SK-N-SH (cell line): ENCODE measurements at regions not wholly inside any gene's neighbourhood (a gene's known extent, or its start where the extent isn't known, plus 50 kb on each side); places are given as distances from the start of the nearest gene placed in this dataset.

ENCODE experiments used
- CTCF ChIA-PET: fragments of 300-600, 350-600 bp; formaldehyde crosslinking; extraction: SDS; loops from one replicate; lab custom pipeline; 2021; lab: Yijun Ruan, JAX
- POLR2A ChIA-PET: fragments of 350-600 bp; sonication (Branson Sonifier 250); formaldehyde crosslinking; extraction: SDS; loops from one replicate; lab custom pipeline; 2020; ENCODE audit warnings: antibody characterized with exemption, inconsistent platforms; lab: Yijun Ruan, JAX
- DNase-seq: peaks from one replicate; pipeline ENCODE4 v3.0.0; 2012
- H2AFZ ChIP-seq: fragments of 200-600 bp; sonication (generic); 2 replicates; pipeline ENCODE4 v1.8.1; 2016; ENCODE audit warnings: antibody characterized with exemption, mild to moderate bottlenecking, low read depth
- H3F3A ChIP-seq: fragments of 200-600 bp; sonication (generic); replicated peaks from 2 replicates; pipeline ENCODE3; 2016; ENCODE audit warnings: antibody characterized with exemption, mild to moderate bottlenecking; ENCODE audit not compliant: insufficient read depth
- H3K27ac ChIP-seq, 2 experiments: fragments of 200-500 bp in 1 of 2; fragments of 200-600 bp in 1 of 2; sonication (Bioruptor generic) in 1 of 2; sonication (generic), shearing (Covaris generic) in 1 of 2; 2 replicates each; pipeline versions ENCODE4 v1.5.1 to v1.6.1; 2014 to 2016; ENCODE audit warnings: low read depth in 2 of 2, inconsistent platforms in 1 of 2, low read length in 1 of 2, mild to moderate bottlenecking in 1 of 2, mixed read lengths in 1 of 2
- H3K27me3 ChIP-seq: fragments of 200-600 bp; sonication (generic), shearing (Covaris generic); 2 replicates; pipeline ENCODE4 v1.6.1; 2016; ENCODE audit warnings: mixed run types; ENCODE audit not compliant: insufficient read depth
- H3K36me3 ChIP-seq, 2 experiments: fragments of 200-500 bp in 1 of 2; fragments of 200-600 bp in 1 of 2; sonication (Bioruptor generic) in 1 of 2; sonication (generic) in 1 of 2; replicated peaks in 1 of 2; 2 replicates each; pipeline versions ENCODE3 to v1.5.1; 2014 to 2016; ENCODE audit warnings: low read length in 1 of 2, mild to moderate bottlenecking in 1 of 2; ENCODE audit not compliant: insufficient read depth in 2 of 2, control insufficient read depth in 1 of 2
- H3K4me1 ChIP-seq, 2 experiments: fragments of 200-500 bp in 1 of 2; fragments of 200-600 bp in 1 of 2; sonication (Bioruptor generic) in 1 of 2; sonication (generic), shearing (Covaris generic) in 1 of 2; 2 replicates each; pipeline versions ENCODE4 v1.5.1 to v1.6.1; 2014 to 2016; ENCODE audit warnings: low read depth in 1 of 2, low read length in 1 of 2, mixed run types in 1 of 2; ENCODE audit not compliant: insufficient read depth in 2 of 2, control insufficient read depth in 1 of 2
- H3K4me2 ChIP-seq: fragments of 200-600 bp; sonication (generic), shearing (Covaris generic); 2 replicates; pipeline ENCODE4 v1.6.1; 2017; ENCODE audit warnings: mixed run types
- H3K4me3 ChIP-seq, 2 experiments: fragments of 200-500 bp in 1 of 2; fragments of 200-600 bp in 1 of 2; sonication (Bioruptor generic) in 1 of 2; sonication (generic), shearing (Covaris generic) in 1 of 2; 2 replicates each; pipeline versions ENCODE4 v1.5.1 to v1.8.1; 2014 to 2016; ENCODE audit warnings: low read depth in 2 of 2, inconsistent platforms in 1 of 2, low read length in 1 of 2, mild to moderate bottlenecking in 1 of 2, mixed read lengths in 1 of 2, moderate library complexity in 1 of 2
- H3K79me2 ChIP-seq: fragments of 200-600 bp; sonication (generic); 2 replicates; pipeline ENCODE4 v1.8.1; 2017; ENCODE audit warnings: mild to moderate bottlenecking; ENCODE audit not compliant: insufficient read depth
- H3K9ac ChIP-seq: fragments of 200-600 bp; sonication (generic); 2 replicates; pipeline ENCODE4 v1.6.1; 2017; ENCODE audit warnings: mixed run types
- H3K9me2 ChIP-seq: fragments of 200-600 bp; sonication (generic); 2 replicates; pipeline ENCODE4 v1.6.1; 2017; ENCODE audit warnings: mixed run types
- H3K9me3 ChIP-seq: fragments of 200-600 bp; sonication (generic); 2 replicates; pipeline ENCODE4 v1.6.1; 2017; ENCODE audit warnings: mixed run types, mild to moderate bottlenecking, moderate library complexity
- H4K20me1 ChIP-seq: fragments of 200-600 bp; sonication (generic); 2 replicates; pipeline ENCODE4 v1.6.1; 2017; ENCODE audit warnings: mild to moderate bottlenecking, mixed run types; ENCODE audit not compliant: insufficient read depth
- CHD2 ChIP-seq: fragments of 150-350 bp; IDR thresholded peaks from 2 replicates; pipeline ENCODE4 v1.6.1; 2018; ENCODE audit warnings: low read length; ENCODE audit not compliant: partially characterized antibody
- ELF1 ChIP-seq: IDR thresholded peaks from 2 replicates; pipeline ENCODE4 v1.4.0; 2012
- EP300 ChIP-seq, 2 experiments: IDR thresholded peaks; 2 replicates each; pipeline versions ENCODE4 v1.4.0 to v1.6.1; 2012; ENCODE audit warnings: borderline replicate concordance in 1 of 2, low read depth in 1 of 2, low read length in 1 of 2
- FOXM1 ChIP-seq: IDR thresholded peaks from 2 replicates; pipeline ENCODE4 v1.4.0; 2012; ENCODE audit warnings: low read depth, mild to moderate bottlenecking
- IRF3 ChIP-seq: fragments of 150-350 bp; IDR thresholded peaks from 2 replicates; pipeline ENCODE4 v1.6.1; 2016; ENCODE audit warnings: mild to moderate bottlenecking, low read depth, low read length
- JUND ChIP-seq: IDR thresholded peaks from 2 replicates; pipeline ENCODE4 v1.4.0; 2012
- MAX ChIP-seq: IDR thresholded peaks from 2 replicates; pipeline ENCODE4 v1.4.0; 2012; ENCODE audit warnings: low read depth
- NFIC ChIP-seq: IDR thresholded peaks from 2 replicates; pipeline ENCODE4 v1.4.0; 2012; ENCODE audit warnings: borderline replicate concordance
- POLR2AphosphoS5 ChIP-seq: IDR thresholded peaks from 2 replicates; pipeline ENCODE4 v1.6.1; 2012; ENCODE audit warnings: low read depth, low read length
- RAD21 ChIP-seq: IDR thresholded peaks from 2 replicates; pipeline ENCODE4 v1.6.1; 2012; ENCODE audit warnings: mild to moderate bottlenecking, low read length
- RCOR1 ChIP-seq: fragments of 150-350 bp; IDR thresholded peaks from 2 replicates; pipeline ENCODE4 v1.6.1; 2017; ENCODE audit warnings: antibody characterized with exemption, low read length
- RFX5 ChIP-seq: IDR thresholded peaks from 2 replicates; pipeline ENCODE4 v1.6.1; 2012; ENCODE audit warnings: mild to moderate bottlenecking, improper control_type of control experiment, low read length
- TCF12 ChIP-seq: IDR thresholded peaks from 2 replicates; pipeline ENCODE4 v1.4.0; 2012
- TEAD4 ChIP-seq: IDR thresholded peaks from 2 replicates; pipeline ENCODE4 v1.4.0; 2012; ENCODE audit warnings: mild to moderate bottlenecking, borderline replicate concordance; ENCODE audit not compliant: insufficient read depth
- YY1 ChIP-seq: IDR thresholded peaks from 2 replicates; pipeline ENCODE4 v1.4.0; 2012; ENCODE audit warnings: low read depth, mild to moderate bottlenecking
- ZBTB33 ChIP-seq: IDR thresholded peaks from 2 replicates; pipeline ENCODE4 v1.4.0; 2012; ENCODE audit warnings: low read depth, borderline replicate concordance
- WGBS: methylation state at CpG from one replicate; pipeline ENCODE4 v1.1.6; 2017; ENCODE audit warnings: low lambda C conversion rate; 5-methylcytosine and 5-hydroxymethylcytosine counted together
- TF ChIP-seq, protein P1 (sequence below): IDR thresholded peaks from 2 replicates; pipeline ENCODE4; 2012
- TF ChIP-seq, protein P2 (sequence below): fragments of 200-600 bp; sonication (generic); IDR thresholded peaks from 2 replicates; pipeline ENCODE4 v1.6.1; 2017; ENCODE audit warnings: antibody characterized with exemption, mild to moderate bottlenecking, moderate library complexity

GRCh38 chr9:8106362-8106761 lies 306.8 kb upstream of the DMAC1 start (continued):
- TF ChIP-seq IRF3 (no peak), YY1 (no peak), RAD21 (no peak), TCF12 (no peak), JUND (no peak)

- no peak for DNase-seq
- Histone ChIP-seq H3K9me2 (no peaks in the 10 kb centered on the region), H3F3A (no peaks in the 10 kb centered on the region), H3K4me3 (no peak overlapping the region)
- WGBS, result 27% methylated on average over 2 of the region's 2 CpGs
- TF ChIP-seq RCOR1 (no peak), ELF1 (no peak), TEAD4 (no peak), NFIC (no peak), ZBTB33 (no peak), CHD2 (no peak), RFX5 (no peak), POLR2AphosphoS5 (no peak), EP300 (IDR thresholded peaks at IDR 0.05; ENCODE audit: borderline replicate concordance in 1 of 2, low read depth in 1 of 2, low read length in 1 of 2) (no peak), FOXM1 (no peak), MAX (no peak)
- TF ChIP-seq, protein P1, sequence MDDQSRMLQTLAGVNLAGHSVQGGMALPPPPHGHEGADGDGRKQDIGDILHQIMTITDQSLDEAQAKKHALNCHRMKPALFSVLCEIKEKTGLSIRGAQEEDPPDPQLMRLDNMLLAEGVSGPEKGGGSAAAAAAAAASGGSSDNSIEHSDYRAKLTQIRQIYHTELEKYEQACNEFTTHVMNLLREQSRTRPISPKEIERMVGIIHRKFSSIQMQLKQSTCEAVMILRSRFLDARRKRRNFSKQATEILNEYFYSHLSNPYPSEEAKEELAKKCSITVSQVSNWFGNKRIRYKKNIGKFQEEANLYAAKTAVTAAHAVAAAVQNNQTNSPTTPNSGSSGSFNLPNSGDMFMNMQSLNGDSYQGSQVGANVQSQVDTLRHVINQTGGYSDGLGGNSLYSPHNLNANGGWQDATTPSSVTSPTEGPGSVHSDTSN, result no peak
- TF ChIP-seq, protein P2, sequence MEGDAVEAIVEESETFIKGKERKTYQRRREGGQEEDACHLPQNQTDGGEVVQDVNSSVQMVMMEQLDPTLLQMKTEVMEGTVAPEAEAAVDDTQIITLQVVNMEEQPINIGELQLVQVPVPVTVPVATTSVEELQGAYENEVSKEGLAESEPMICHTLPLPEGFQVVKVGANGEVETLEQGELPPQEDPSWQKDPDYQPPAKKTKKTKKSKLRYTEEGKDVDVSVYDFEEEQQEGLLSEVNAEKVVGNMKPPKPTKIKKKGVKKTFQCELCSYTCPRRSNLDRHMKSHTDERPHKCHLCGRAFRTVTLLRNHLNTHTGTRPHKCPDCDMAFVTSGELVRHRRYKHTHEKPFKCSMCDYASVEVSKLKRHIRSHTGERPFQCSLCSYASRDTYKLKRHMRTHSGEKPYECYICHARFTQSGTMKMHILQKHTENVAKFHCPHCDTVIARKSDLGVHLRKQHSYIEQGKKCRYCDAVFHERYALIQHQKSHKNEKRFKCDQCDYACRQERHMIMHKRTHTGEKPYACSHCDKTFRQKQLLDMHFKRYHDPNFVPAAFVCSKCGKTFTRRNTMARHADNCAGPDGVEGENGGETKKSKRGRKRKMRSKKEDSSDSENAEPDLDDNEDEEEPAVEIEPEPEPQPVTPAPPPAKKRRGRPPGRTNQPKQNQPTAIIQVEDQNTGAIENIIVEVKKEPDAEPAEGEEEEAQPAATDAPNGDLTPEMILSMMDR, result no peak
- TF ChIP-seq, all 33 proteins: peak for 0
- Histone ChIP-seq H3K27ac (no peak overlapping the region), H2AFZ (no peak overlapping the region), H3K4me2 (no peak overlapping the region), H3K27me3 (no peaks in the 10 kb centered on the region), H3K79me2 (no peaks in the 10 kb centered on the region), H3K9ac (no peak overlapping the region), H3K4me1 (no peaks in the 10 kb centered on the region; a peak in 1 of 4 replicates), H4K20me1 (no peaks in the 10 kb centered on the region), H3K36me3 (no peaks in the 10 kb centered on the region), H3K9me3 (no peaks in the 10 kb centered on the region)
- POLR2A ChIA-PET, result no interaction called here
- CTCF ChIA-PET, result no interaction called here
These were observed 302.0 kb upstream of the DMAC1 start for GRCh38 chr9:8101607-8102006.
